Tibial artery (tissue), 4 donors: ENCODE measurements at regions not wholly inside any gene's neighbourhood (a gene's known extent, or its start where the extent isn't known, plus 50 kb on each side); places are given as distances from the start of the nearest gene placed in this dataset.

Experiments used
- DNase-seq, 2 donors: peaks; one replicate each; pipeline ENCODE4 v3.0.0-alpha.2; 2019
- H3K27ac ChIP-seq, 2 donors: fragments of 200-600 bp; sonication (generic) in 1 of 2; 1 replicate in 1 of 2; 2 replicates in 1 of 2; pipeline ENCODE4 v1.5.1; 2018 to 2019; ENCODE audit warnings: mild to moderate bottlenecking in 1 of 2
- H3K27me3 ChIP-seq, 2 donors: fragments of 200-600 bp; sonication (generic) in 1 of 2; one replicate each; pipeline versions ENCODE4 v1.5.1 to v1.6.0; 2016 to 2019
- H3K36me3 ChIP-seq, 3 donors: fragments of 200-600 bp; sonication (generic) in 2 of 3; one replicate each; pipeline ENCODE4 v1.5.1; 2016 to 2019; ENCODE audit warnings: mild to moderate bottlenecking in 2 of 3
- H3K4me1 ChIP-seq, 4 donors: fragments of 200-600 bp; sonication (generic) in 2 of 4; 1 replicate in 3 of 4; 2 replicates in 1 of 4; pipeline ENCODE4 v1.5.1; 2016 to 2019
- H3K4me3 ChIP-seq, 2 donors: fragments of 200-600 bp; sonication (generic) in 1 of 2; 1 replicate in 1 of 2; 2 replicates in 1 of 2; pipeline ENCODE4 v1.5.1; 2018 to 2019; ENCODE audit warnings: mild to moderate bottlenecking in 2 of 2
- H3K9me3 ChIP-seq, 3 donors: fragments of 200-600 bp; sonication (generic) in 1 of 3; one replicate each; pipeline ENCODE4 v1.5.1; 2016 to 2019
- intact Hi-C: fragments of 100-400 bp; cut with DNase I; formaldehyde crosslinking; loops from one replicate; pipeline ENCODE4 v1.15.0; 2023; ENCODE audit warnings: low total_unique reads
- TF ChIP-seq, protein P1 (sequence below), 2 experiments: fragments of 200-600 bp in 1 of 2; fragments of 450-650 bp in 1 of 2; IDR thresholded peaks; one replicate each; pipeline ENCODE4 v1.5.1; 2017 to 2019; ENCODE audit warnings: antibody characterized with exemption in 2 of 2, mild to moderate bottlenecking in 1 of 2, moderate library complexity in 1 of 2

DNA sequence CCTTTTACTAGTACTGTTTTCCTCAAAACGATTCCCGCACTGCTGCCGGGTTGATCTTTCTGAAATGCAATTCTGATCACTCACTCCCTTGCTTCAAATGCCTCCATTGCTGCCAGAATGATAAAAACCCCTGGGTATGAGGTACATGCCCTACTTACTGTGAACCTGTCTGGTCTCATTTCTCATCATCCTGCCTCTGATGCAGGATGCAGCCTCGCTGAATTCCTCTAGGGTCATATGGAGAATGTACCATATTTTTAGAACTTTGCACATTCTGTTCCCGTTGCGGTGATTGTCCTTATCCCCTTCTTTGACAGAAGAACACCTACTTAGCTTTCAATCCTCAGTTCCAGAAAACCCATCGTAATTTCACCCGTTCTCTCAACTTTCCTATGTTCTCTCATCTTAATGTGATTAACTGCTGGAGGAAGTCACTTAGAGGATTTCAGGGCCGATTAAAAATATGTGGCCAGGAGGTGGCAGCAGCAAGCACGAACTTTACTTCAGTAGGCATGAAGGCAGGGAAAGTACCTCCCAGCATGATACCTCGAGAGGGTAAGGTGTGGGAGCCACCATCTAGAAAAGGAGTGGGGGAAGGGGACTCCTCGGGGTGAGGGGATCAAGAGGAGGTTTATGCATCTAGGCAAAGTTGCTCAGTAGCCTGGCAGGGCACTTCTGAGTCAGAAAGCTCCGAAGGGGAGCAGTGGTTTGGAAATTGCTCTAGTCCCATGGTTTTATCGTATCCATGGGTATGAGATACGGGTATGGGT is 361.5 kb upstream of the ZP4 start:
- no peaks in the 10 kb centered on the region for H3K9me3 ChIP-seq
- TF ChIP-seq, protein P1, sequence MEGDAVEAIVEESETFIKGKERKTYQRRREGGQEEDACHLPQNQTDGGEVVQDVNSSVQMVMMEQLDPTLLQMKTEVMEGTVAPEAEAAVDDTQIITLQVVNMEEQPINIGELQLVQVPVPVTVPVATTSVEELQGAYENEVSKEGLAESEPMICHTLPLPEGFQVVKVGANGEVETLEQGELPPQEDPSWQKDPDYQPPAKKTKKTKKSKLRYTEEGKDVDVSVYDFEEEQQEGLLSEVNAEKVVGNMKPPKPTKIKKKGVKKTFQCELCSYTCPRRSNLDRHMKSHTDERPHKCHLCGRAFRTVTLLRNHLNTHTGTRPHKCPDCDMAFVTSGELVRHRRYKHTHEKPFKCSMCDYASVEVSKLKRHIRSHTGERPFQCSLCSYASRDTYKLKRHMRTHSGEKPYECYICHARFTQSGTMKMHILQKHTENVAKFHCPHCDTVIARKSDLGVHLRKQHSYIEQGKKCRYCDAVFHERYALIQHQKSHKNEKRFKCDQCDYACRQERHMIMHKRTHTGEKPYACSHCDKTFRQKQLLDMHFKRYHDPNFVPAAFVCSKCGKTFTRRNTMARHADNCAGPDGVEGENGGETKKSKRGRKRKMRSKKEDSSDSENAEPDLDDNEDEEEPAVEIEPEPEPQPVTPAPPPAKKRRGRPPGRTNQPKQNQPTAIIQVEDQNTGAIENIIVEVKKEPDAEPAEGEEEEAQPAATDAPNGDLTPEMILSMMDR (IDR thresholded peaks at IDR 0.05): peak; percentile 33 to 36
- no peaks in the 10 kb centered on the region for H3K27me3 ChIP-seq
- DNase-seq: no peak
- H3K4me1 ChIP-seq: no peaks in the 10 kb centered on the region
- H3K36me3 ChIP-seq: no peaks in the 10 kb centered on the region
- intact Hi-C loops: no loop called here
- H3K4me3 ChIP-seq: no peak overlapping the region
- no peak overlapping the region for H3K27ac ChIP-seq

DNA sequence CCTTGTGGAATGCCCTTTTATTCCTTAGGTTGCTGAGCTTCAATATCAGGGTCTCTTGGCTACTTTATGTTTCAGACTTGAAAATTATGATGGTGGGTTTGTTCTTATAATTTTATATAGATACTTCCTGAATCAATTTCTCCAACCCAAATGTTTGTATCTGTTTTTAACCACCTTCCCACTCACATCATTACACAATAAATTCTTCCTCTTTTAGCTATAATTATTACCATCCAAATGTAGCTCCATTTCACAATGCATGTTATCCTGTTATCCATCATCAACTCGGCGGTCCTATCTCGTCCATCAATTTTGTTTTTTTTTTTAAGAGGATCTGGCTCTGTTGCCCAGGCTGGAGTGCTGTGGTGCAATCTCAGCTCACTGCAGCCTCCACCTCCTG is 357.6 kb upstream of the ZP4 start:
- Histone ChIP-seq H3K36me3 (no peaks in the 10 kb centered on the region), H3K4me3 (no peak overlapping the region), H3K9me3 (no peaks in the 10 kb centered on the region), H3K4me1 (no peaks in the 10 kb centered on the region), H3K27me3 (no peaks in the 10 kb centered on the region), H3K27ac (no peak overlapping the region)
- no peak for DNase-seq
- intact Hi-C loops: no loop called here
- TF ChIP-seq, protein P1 (IDR thresholded peaks at IDR 0.05): no peak

DNA sequence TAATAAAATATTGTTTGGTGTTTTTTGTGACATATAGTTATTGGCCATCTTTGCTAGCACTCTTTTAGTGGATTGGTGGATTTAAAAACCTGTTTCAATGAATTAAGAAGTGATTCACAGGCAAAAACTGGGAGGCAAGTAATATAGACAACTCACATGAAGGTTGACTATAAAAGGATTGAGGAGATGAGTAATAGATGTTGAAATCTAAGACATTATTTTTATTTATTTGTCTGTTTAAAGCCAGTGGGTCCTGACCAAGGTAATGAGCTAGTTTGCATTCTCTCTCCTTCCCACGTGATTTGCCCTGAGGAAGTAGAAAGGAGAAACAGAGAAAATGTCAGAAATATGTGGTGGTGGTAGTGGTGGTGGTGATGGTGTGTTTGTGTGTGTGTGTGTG is 351.5 kb upstream of the ZP4 start:
- intact Hi-C loops: no loop called here
- no peaks in the 10 kb centered on the region for H3K4me1 ChIP-seq
- no peaks in the 10 kb centered on the region for H3K9me3 ChIP-seq
- no peak overlapping the region for H3K4me3 ChIP-seq
- TF ChIP-seq, protein P1 (IDR thresholded peaks at IDR 0.05): no peak
- no peaks in the 10 kb centered on the region for H3K27me3 ChIP-seq
- no peak overlapping the region for H3K27ac ChIP-seq
- no peak for DNase-seq
- no peaks in the 10 kb centered on the region for H3K36me3 ChIP-seq

DNA sequence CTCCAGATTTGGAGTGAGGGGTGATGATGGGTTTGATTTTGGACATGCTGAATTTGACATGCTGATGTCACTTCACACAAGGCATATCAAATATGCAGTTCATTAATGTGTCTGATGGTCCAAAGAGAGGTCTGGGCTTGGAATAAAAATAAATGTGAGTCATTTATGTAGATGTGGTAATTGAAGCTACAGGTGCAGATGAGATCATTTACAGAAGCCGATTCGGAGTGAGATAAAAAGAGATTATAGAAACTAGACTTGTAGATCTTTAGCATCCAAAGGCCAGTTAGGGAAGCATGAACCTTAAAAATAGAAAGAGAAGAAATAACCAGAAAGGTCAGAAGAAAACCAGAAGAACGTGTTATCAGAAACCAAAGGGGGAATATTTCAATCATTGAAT is 350.9 kb upstream of the ZP4 start:
- no peaks in the 10 kb centered on the region for H3K9me3 ChIP-seq
- TF ChIP-seq, protein P1 (IDR thresholded peaks at IDR 0.05): no peak
- intact Hi-C loops: no loop called here

DNA sequence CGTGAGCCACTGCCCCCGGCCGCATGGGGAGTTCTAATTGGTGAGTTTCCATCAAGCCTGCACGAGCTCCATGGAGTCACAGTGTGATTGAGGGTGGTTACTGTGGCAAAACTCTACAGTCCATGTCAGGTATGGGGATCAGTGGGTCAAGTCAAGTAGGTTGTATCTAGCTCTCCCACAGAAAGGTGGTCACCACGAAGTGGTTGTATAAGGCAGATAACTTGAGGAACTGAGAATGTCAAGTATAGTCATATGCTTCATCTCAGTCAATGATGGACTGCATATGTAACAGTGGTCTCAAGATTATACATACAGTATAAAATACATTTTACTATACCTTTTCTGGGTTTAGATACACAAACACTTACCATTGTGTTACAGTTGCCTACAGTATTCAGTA is 348.6 kb upstream of the ZP4 start:
- Histone ChIP-seq H3K27me3 (no peaks in the 10 kb centered on the region), H3K36me3 (no peaks in the 10 kb centered on the region), H3K4me3 (no peak overlapping the region), H3K9me3 (no peaks in the 10 kb centered on the region), H3K4me1 (no peaks in the 10 kb centered on the region), H3K27ac (no peak overlapping the region)
- no peak for DNase-seq
- intact Hi-C loops: no loop called here
- TF ChIP-seq, protein P1 (IDR thresholded peaks at IDR 0.05): no peak

More for the DNA sequence above, 350.9 kb upstream of the ZP4 start:
- DNase-seq: no peak
- Histone ChIP-seq H3K4me3 (no peak overlapping the region), H3K36me3 (no peaks in the 10 kb centered on the region), H3K27ac (no peak overlapping the region), H3K4me1 (no peaks in the 10 kb centered on the region), H3K27me3 (no peaks in the 10 kb centered on the region)
